OCI-LY1 (cell line): ENCODE measurements at regions not wholly inside any gene's neighbourhood (a gene's known extent, or its start where the extent isn't known, plus 50 kb on each side); places are given as distances from the start of the nearest gene placed in this dataset.

Experiments used
- H2AFZ ChIP-seq: fragments of 200-600 bp; sonication (generic), shearing (Covaris generic); 2 replicates; pipeline ENCODE4 v1.6.0; 2014; ENCODE audit warnings: antibody characterized with exemption, mild to moderate bottlenecking, low read length
- H3F3A ChIP-seq: fragments of 200-600 bp; sonication (generic), shearing (Covaris generic); 2 replicates; pipeline ENCODE4 v1.6.0; 2014; ENCODE audit warnings: mild to moderate bottlenecking, antibody characterized with exemption, low read length, moderate library complexity; ENCODE audit not compliant: insufficient read depth
- H3K27ac ChIP-seq: fragments of 200-600 bp; sonication (generic); 2 replicates; pipeline ENCODE4 v1.5.1; 2014; ENCODE audit warnings: low read length, mixed run types, mild to moderate bottlenecking, low read depth; ENCODE audit not compliant: poor library complexity, severe bottlenecking
- H3K27me3 ChIP-seq: fragments of 200-600 bp; sonication (generic); 2 replicates; pipeline ENCODE4 v1.6.0; 2014; ENCODE audit warnings: antibody characterized with exemption, mild to moderate bottlenecking, low read length, moderate library complexity; ENCODE audit not compliant: insufficient read depth
- H3K36me3 ChIP-seq: fragments of 200-600 bp; sonication (generic); 2 replicates; pipeline ENCODE4 v1.6.1; 2014; ENCODE audit warnings: mild to moderate bottlenecking, antibody characterized with exemption, low read length, moderate library complexity, mixed read lengths; ENCODE audit not compliant: insufficient read depth
- H3K4me1 ChIP-seq: fragments of 200-600 bp; sonication (generic); 2 replicates; pipeline ENCODE4 v1.5.1; 2014; ENCODE audit warnings: mild to moderate bottlenecking, low read length, moderate library complexity; ENCODE audit not compliant: insufficient read depth, severe bottlenecking
- H3K4me2 ChIP-seq: fragments of 200-600 bp; sonication (generic), shearing (Covaris generic); 2 replicates; pipeline ENCODE4 v1.6.1; 2014; ENCODE audit warnings: low read length
- H3K4me3 ChIP-seq: fragments of 200-600 bp; sonication (generic); 2 replicates; pipeline ENCODE4 v1.5.1; 2014; ENCODE audit warnings: low read length, low read depth, mild to moderate bottlenecking, mixed read lengths; ENCODE audit not compliant: poor library complexity, severe bottlenecking
- H3K79me2 ChIP-seq: fragments of 200-600 bp; shearing (Covaris generic); 2 replicates; pipeline ENCODE4 v1.6.1; 2016; ENCODE audit warnings: mixed run types, low read length, mixed read lengths; ENCODE audit not compliant: insufficient read depth
- H3K9ac ChIP-seq: fragments of 200-600 bp; sonication (generic), shearing (Covaris generic); 2 replicates; pipeline ENCODE4 v1.6.1; 2014; ENCODE audit warnings: mild to moderate bottlenecking, low read length, mixed read lengths
- H3K9me2 ChIP-seq: fragments of 200-600 bp; sonication (generic), shearing (Covaris generic); 2 replicates; pipeline ENCODE4 v1.6.1; 2014; ENCODE audit warnings: low read depth, mild to moderate bottlenecking, low read length, mixed read lengths
- H3K9me3 ChIP-seq: fragments of 200-600 bp; shearing (Covaris generic); 2 replicates; pipeline ENCODE4 v1.6.1; 2014; ENCODE audit warnings: low read length, mixed read lengths
- H4K20me1 ChIP-seq: fragments of 200-600 bp; sonication (generic), shearing (Covaris generic); 2 replicates; pipeline ENCODE4 v1.6.0; 2016; ENCODE audit warnings: mild to moderate bottlenecking, low read length; ENCODE audit not compliant: insufficient read depth
- EZH2 ChIP-seq: fragments of 200-600 bp; sonication (generic), shearing (Covaris generic); IDR thresholded peaks from 2 replicates; pipeline ENCODE4 v1.8.0; 2017; ENCODE audit warnings: borderline replicate concordance, mixed run types, mild to moderate bottlenecking, antibody characterized with exemption, low read length, moderate library complexity, mixed read lengths
- TF ChIP-seq, protein P1 (sequence below): fragments of 200-600 bp; sonication (generic), shearing (Covaris generic); IDR thresholded peaks from 2 replicates; pipeline ENCODE4 v1.5.1; 2017; ENCODE audit warnings: mild to moderate bottlenecking, antibody characterized with exemption, low read length, moderate library complexity, mixed read lengths

DNA sequence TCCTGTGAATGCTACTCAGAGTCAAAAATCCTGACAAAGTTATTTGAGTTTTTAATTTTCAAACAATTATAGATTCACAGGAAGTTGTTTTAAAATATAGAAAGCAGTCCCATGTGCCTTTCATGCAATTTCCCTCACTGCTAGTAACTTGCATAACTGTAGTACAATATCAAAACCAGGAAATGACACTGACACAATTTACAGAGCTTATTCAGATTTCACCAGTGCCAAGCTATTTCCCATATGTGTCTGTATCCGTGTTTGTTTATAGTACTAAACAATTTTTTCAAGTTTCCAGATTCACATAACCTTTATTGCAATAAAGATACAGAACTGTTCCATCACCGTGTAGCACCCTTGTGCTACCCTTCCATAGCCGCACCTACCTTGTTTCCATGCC, 934.6 kb downstream of the PCDH17 start:
- Histone ChIP-seq H3K4me2 (no peak overlapping the region), H3K9me2 (no peaks in the 10 kb centered on the region), H3K36me3 (no peaks in the 10 kb centered on the region), H3K9me3 (no peaks in the 10 kb centered on the region), H3K9ac (no peak overlapping the region), H3K79me2 (no peaks in the 10 kb centered on the region), H3K4me1 (no peaks in the 10 kb centered on the region), H3K4me3 (no peak overlapping the region), H3F3A (no peaks in the 10 kb centered on the region), H3K27ac (no peak overlapping the region), H4K20me1 (no peaks in the 10 kb centered on the region), H3K27me3 (no peaks in the 10 kb centered on the region), H2AFZ (no peak overlapping the region)
- TF ChIP-seq, protein P1, sequence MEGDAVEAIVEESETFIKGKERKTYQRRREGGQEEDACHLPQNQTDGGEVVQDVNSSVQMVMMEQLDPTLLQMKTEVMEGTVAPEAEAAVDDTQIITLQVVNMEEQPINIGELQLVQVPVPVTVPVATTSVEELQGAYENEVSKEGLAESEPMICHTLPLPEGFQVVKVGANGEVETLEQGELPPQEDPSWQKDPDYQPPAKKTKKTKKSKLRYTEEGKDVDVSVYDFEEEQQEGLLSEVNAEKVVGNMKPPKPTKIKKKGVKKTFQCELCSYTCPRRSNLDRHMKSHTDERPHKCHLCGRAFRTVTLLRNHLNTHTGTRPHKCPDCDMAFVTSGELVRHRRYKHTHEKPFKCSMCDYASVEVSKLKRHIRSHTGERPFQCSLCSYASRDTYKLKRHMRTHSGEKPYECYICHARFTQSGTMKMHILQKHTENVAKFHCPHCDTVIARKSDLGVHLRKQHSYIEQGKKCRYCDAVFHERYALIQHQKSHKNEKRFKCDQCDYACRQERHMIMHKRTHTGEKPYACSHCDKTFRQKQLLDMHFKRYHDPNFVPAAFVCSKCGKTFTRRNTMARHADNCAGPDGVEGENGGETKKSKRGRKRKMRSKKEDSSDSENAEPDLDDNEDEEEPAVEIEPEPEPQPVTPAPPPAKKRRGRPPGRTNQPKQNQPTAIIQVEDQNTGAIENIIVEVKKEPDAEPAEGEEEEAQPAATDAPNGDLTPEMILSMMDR = no peak
- no peak for TF ChIP-seq EZH2

DNA sequence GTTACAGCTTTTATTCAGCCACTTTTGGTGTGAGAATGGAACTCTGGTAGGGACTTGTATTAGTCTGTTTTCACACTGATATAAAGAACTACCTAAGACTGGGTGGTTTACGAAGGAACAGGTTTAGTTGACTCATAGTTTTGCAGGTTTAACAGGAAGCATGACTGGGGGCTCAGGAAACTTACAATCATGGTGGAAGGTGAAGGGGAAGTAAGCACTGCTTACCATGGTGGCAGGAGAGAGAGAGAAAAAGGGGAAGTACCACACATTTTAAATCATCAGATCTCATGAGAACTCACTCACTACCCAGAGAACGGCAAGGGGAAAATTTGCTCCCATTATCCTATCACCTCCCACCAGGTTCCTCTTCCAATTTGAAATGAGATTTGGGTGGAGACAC, 942.2 kb downstream of the PCDH17 start:
- TF ChIP-seq, protein P1 = no peak
- no peak for TF ChIP-seq EZH2

DNA sequence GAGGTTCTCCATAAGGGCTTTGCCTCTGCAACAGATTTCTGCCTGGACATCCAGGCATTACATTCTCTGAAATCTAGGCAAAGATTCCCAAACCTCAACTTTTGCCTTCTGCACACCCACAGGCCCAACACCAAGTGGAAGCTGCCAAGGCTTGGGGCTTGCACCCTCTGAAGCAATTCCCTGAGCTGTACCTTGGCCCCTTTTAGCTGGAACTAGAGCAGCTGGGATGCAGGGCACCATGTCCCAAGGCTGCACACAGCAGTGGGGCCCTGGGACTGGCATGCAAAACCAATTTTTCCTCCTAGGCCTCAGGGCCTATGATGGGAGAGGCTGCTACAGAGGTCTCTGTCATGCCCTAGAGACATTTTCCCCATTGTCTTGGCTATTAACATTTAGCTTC, 943.2 kb downstream of the PCDH17 start:
- H3K27ac ChIP-seq = no peak overlapping the region
- no peak overlapping the region for H3K4me3 ChIP-seq
- no peaks in the 10 kb centered on the region for H4K20me1 ChIP-seq
- H3K9me3 ChIP-seq = no peaks in the 10 kb centered on the region
- no peaks in the 10 kb centered on the region for H3K36me3 ChIP-seq
- H3K79me2 ChIP-seq = no peaks in the 10 kb centered on the region
- H3K4me2 ChIP-seq = no peak overlapping the region
- no peaks in the 10 kb centered on the region for H3F3A ChIP-seq
- H3K27me3 ChIP-seq = no peaks in the 10 kb centered on the region
- TF ChIP-seq, protein P1 = no peak
- TF ChIP-seq EZH2 = no peak
- H3K9ac ChIP-seq = no peak overlapping the region
- H3K9me2 ChIP-seq = no peaks in the 10 kb centered on the region
- no peaks in the 10 kb centered on the region for H3K4me1 ChIP-seq
- no peak overlapping the region for H2AFZ ChIP-seq

More for the DNA sequence above, 942.2 kb downstream of the PCDH17 start:
- Histone ChIP-seq H3K36me3 (no peaks in the 10 kb centered on the region), H3K27me3 (no peaks in the 10 kb centered on the region), H3K4me2 (no peak overlapping the region), H3K4me1 (no peaks in the 10 kb centered on the region), H2AFZ (no peak overlapping the region), H3K27ac (no peak overlapping the region), H3K9ac (no peak overlapping the region), H3K9me2 (no peaks in the 10 kb centered on the region), H3K9me3 (no peaks in the 10 kb centered on the region), H4K20me1 (no peaks in the 10 kb centered on the region), H3K4me3 (no peak overlapping the region), H3K79me2 (no peaks in the 10 kb centered on the region), H3F3A (no peaks in the 10 kb centered on the region)
